Neural cell (in vitro differentiated cells): ENCODE measurements at regions not wholly inside any gene's neighbourhood (a gene's known extent, or its start where the extent isn't known, plus 50 kb on each side); places are given as distances from the start of the nearest gene placed in this dataset.
"Not testable (repeated sequence)": the region's sequence is repeated elsewhere in the genome, so short reads cannot be mapped to it uniquely, and the experiment has no call there.

Experiments used
- EP300 ChIP-seq: fragments of 450-650 bp; conservative IDR thresholded peaks from 2 replicates; pipeline ENCODE4 v1.6.1; 2014; ENCODE audit warnings: antibody characterized with exemption, mild to moderate bottlenecking, moderate library complexity; ENCODE audit not compliant: poor library complexity, severe bottlenecking
- EZH2 ChIP-seq: fragments of 200-600, 300-800 bp; shearing (Covaris generic), sonication (generic); IDR thresholded peaks from 2 replicates; pipeline ENCODE4 v1.6.1; 2014; ENCODE audit warnings: antibody characterized with exemption, low read length, borderline replicate concordance, mild to moderate bottlenecking; ENCODE audit not compliant: insufficient read depth, poor library complexity, severe bottlenecking
- POLR2AphosphoS5 ChIP-seq: IDR thresholded peaks from 2 replicates; pipeline ENCODE4 v1.6.1; 2012
- TF ChIP-seq, protein P1 (sequence below): fragments of 450-650 bp; IDR thresholded peaks from 2 replicates; pipeline ENCODE4 v1.5.1; 2014; ENCODE audit warnings: antibody characterized with exemption, mild to moderate bottlenecking, moderate library complexity; ENCODE audit not compliant: poor library complexity, severe bottlenecking
- TF ChIP-seq, protein P2 (sequence below): IDR thresholded peaks from 2 replicates; pipeline ENCODE4 v1.6.1; 2012; ENCODE audit warnings: borderline replicate concordance

DNA sequence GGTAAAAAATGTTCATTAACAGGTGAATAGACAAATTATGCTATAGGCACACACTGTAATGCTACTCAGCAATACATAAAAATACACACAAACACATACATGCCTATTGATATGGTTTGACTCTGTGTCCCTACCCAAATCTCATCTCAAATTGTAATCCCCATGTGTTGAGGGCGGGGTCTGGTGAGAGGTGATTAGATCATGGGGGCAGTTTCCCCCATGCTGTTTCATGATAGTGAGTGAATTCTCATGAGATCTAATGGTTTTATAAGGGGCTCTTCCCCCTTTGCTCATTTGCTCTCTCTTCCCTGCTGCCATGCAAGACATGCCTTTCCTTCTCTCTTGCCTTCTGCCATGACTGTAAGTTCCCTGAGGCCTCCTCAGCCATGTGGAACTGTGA, 403.1 kb upstream of the RORB start:
- TF ChIP-seq EZH2, POLR2AphosphoS5, EP300: not testable (repeated sequence)
- TF ChIP-seq, protein P1, sequence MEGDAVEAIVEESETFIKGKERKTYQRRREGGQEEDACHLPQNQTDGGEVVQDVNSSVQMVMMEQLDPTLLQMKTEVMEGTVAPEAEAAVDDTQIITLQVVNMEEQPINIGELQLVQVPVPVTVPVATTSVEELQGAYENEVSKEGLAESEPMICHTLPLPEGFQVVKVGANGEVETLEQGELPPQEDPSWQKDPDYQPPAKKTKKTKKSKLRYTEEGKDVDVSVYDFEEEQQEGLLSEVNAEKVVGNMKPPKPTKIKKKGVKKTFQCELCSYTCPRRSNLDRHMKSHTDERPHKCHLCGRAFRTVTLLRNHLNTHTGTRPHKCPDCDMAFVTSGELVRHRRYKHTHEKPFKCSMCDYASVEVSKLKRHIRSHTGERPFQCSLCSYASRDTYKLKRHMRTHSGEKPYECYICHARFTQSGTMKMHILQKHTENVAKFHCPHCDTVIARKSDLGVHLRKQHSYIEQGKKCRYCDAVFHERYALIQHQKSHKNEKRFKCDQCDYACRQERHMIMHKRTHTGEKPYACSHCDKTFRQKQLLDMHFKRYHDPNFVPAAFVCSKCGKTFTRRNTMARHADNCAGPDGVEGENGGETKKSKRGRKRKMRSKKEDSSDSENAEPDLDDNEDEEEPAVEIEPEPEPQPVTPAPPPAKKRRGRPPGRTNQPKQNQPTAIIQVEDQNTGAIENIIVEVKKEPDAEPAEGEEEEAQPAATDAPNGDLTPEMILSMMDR, result not testable (repeated sequence)
- TF ChIP-seq, protein P2, sequence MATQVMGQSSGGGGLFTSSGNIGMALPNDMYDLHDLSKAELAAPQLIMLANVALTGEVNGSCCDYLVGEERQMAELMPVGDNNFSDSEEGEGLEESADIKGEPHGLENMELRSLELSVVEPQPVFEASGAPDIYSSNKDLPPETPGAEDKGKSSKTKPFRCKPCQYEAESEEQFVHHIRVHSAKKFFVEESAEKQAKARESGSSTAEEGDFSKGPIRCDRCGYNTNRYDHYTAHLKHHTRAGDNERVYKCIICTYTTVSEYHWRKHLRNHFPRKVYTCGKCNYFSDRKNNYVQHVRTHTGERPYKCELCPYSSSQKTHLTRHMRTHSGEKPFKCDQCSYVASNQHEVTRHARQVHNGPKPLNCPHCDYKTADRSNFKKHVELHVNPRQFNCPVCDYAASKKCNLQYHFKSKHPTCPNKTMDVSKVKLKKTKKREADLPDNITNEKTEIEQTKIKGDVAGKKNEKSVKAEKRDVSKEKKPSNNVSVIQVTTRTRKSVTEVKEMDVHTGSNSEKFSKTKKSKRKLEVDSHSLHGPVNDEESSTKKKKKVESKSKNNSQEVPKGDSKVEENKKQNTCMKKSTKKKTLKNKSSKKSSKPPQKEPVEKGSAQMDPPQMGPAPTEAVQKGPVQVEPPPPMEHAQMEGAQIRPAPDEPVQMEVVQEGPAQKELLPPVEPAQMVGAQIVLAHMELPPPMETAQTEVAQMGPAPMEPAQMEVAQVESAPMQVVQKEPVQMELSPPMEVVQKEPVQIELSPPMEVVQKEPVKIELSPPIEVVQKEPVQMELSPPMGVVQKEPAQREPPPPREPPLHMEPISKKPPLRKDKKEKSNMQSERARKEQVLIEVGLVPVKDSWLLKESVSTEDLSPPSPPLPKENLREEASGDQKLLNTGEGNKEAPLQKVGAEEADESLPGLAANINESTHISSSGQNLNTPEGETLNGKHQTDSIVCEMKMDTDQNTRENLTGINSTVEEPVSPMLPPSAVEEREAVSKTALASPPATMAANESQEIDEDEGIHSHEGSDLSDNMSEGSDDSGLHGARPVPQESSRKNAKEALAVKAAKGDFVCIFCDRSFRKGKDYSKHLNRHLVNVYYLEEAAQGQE, result not testable (repeated sequence)
